ENCODE measurements at regions not wholly inside any gene's neighbourhood (a gene's known extent, or its start where the extent isn't known, plus 50 kb on each side); places are given as distances from the start of the nearest gene placed in this dataset.

- 0 out of 2 replicates have a peak, but pooled peaks cover 2% of the 10 kb centered on the region for H3K9me2 ChIP-seq (replicated peaks; ENCODE audit: low read length)
- no peaks in the 10 kb centered on the region for H3K4me1 ChIP-seq (ENCODE audit: insufficient read depth, low read length)
- H3K9ac ChIP-seq (ENCODE audit: low read length) = no peak overlapping the region
- H3K9me3 ChIP-seq (ENCODE audit: low read length) = no peaks in the 10 kb centered on the region
- BruUV-seq (replicated peaks) = no TSS peak
- H2AFZ ChIP-seq (ENCODE audit: low read length) = no peak overlapping the region
- no peaks in the 10 kb centered on the region for H3K27me3 ChIP-seq (ENCODE audit: low read length)
- H3K4me2 ChIP-seq (ENCODE audit: low read length) = no peak overlapping the region
- no peaks in the 10 kb centered on the region for H3K36me3 ChIP-seq (ENCODE audit: low read depth, low read length)
- intact Hi-C loops (cut with micrococcal nuclease) = no loop called here
- H3K79me2 ChIP-seq (ENCODE audit: low read length) = no peaks in the 10 kb centered on the region
- ChIA-PET CTCF (no interaction called here), POLR2A (ENCODE audit: unreplicated experiment) (no interaction called here)
- ATAC-seq = no peak
- H3K4me3 ChIP-seq (ENCODE audit: low read length) = no peak overlapping the region
- no peaks in the 10 kb centered on the region for H3F3A ChIP-seq (ENCODE audit: low read length, unreplicated experiment)
- TF ChIP-seq CTCF (conservative IDR thresholded peaks at IDR 0.05; ENCODE audit: low read depth, low read length) (no peak), EZH2 (IDR thresholded peaks at IDR 0.05; ENCODE audit: low read length, unreplicated experiment) (no peak), EZH2phosphoT487 (IDR thresholded peaks at IDR 0.05; ENCODE audit: borderline replicate concordance, low read length) (no peak)
- H3K27ac ChIP-seq (ENCODE audit: low read length) = no peak overlapping the region
- no peaks in the 10 kb centered on the region for H4K20me1 ChIP-seq (ENCODE audit: low read length)
- DNase-seq = no peak
Measured at GRCh38 chr1:239840790-239841189, 250.9 kb upstream of the FMN2 start.

- POLR2A ChIA-PET (ENCODE audit: unreplicated experiment) = no interaction called here
- Histone ChIP-seq H3K4me1 (ENCODE audit: insufficient read depth, low read length) (no peaks in the 10 kb centered on the region), H3K9me2 (replicated peaks; ENCODE audit: low read length) (0 out of 2 replicates have a peak, but pooled peaks cover 2% of the 10 kb centered on the region), H4K20me1 (ENCODE audit: low read length) (no peaks in the 10 kb centered on the region), H3K27me3 (ENCODE audit: low read length) (no peaks in the 10 kb centered on the region), H3F3A (ENCODE audit: low read length, unreplicated experiment) (no peaks in the 10 kb centered on the region), H3K4me3 (ENCODE audit: low read length) (no peak overlapping the region), H3K9ac (ENCODE audit: low read length) (no peak overlapping the region), H3K27ac (ENCODE audit: low read length) (no peak overlapping the region), H2AFZ (ENCODE audit: low read length) (no peak overlapping the region), H3K4me2 (ENCODE audit: low read length) (no peak overlapping the region), H3K36me3 (ENCODE audit: low read depth, low read length) (no peaks in the 10 kb centered on the region), H3K79me2 (ENCODE audit: low read length) (no peaks in the 10 kb centered on the region), H3K9me3 (ENCODE audit: low read length) (no peaks in the 10 kb centered on the region)
- BruUV-seq (replicated peaks) = no TSS peak
- TF ChIP-seq EZH2 (IDR thresholded peaks at IDR 0.05; ENCODE audit: low read length, unreplicated experiment) (no peak), EZH2phosphoT487 (IDR thresholded peaks at IDR 0.05; ENCODE audit: borderline replicate concordance, low read length) (no peak), CTCF (conservative IDR thresholded peaks at IDR 0.05; ENCODE audit: low read depth, low read length) (no peak)
- intact Hi-C loops (cut with micrococcal nuclease) = no loop called here
- DNase-seq = no peak
- CTCF ChIA-PET = no interaction called here
- ATAC-seq = no peak
Measured at GRCh38 chr1:239841631-239842030, 250.1 kb upstream of the FMN2 start.

GRCh38 chr1:239843541-239843940 is 248.1 kb upstream of the FMN2 start:
- no peak for DNase-seq
- Histone ChIP-seq H3K9me3 (ENCODE audit: low read length) (no peaks in the 10 kb centered on the region), H3K79me2 (ENCODE audit: low read length) (no peaks in the 10 kb centered on the region), H3K4me2 (ENCODE audit: low read length) (no peak overlapping the region), H3K27ac (ENCODE audit: low read length) (no peak overlapping the region), H3K27me3 (ENCODE audit: low read length) (no peaks in the 10 kb centered on the region), H3K36me3 (ENCODE audit: low read depth, low read length) (no peaks in the 10 kb centered on the region), H3K9ac (ENCODE audit: low read length) (no peak overlapping the region), H4K20me1 (ENCODE audit: low read length) (no peaks in the 10 kb centered on the region), H3K4me3 (ENCODE audit: low read length) (no peak overlapping the region), H3K9me2 (replicated peaks; ENCODE audit: low read length) (0 out of 2 replicates have a peak, but pooled peaks cover 2% of the 10 kb centered on the region), H3F3A (ENCODE audit: low read length, unreplicated experiment) (no peaks in the 10 kb centered on the region), H2AFZ (ENCODE audit: low read length) (no peak overlapping the region), H3K4me1 (ENCODE audit: insufficient read depth, low read length) (no peaks in the 10 kb centered on the region)
- POLR2A ChIA-PET (ENCODE audit: unreplicated experiment) = no interaction called here
- TF ChIP-seq CTCF (conservative IDR thresholded peaks at IDR 0.05; ENCODE audit: low read depth, low read length) = no peak
- TF ChIP-seq EZH2phosphoT487 (IDR thresholded peaks at IDR 0.05; ENCODE audit: borderline replicate concordance, low read length) = no peak
- no peak for TF ChIP-seq EZH2 (IDR thresholded peaks at IDR 0.05; ENCODE audit: low read length, unreplicated experiment)
- CTCF ChIA-PET = no interaction called here
- no peak for ATAC-seq
- intact Hi-C loops (cut with micrococcal nuclease) = no loop called here
- no TSS peak for BruUV-seq (replicated peaks)

All from PC-3 (cell line).